SK-N-SH (cell line): ENCODE measurements at regions not wholly inside any gene's neighbourhood (a gene's known extent, or its start where the extent isn't known, plus 50 kb on each side); places are given as distances from the start of the nearest gene placed in this dataset.

Experiments used
- CTCF ChIA-PET: fragments of 300-600, 350-600 bp; formaldehyde crosslinking; extraction: SDS; loops from one replicate; lab custom pipeline; 2021; lab: Yijun Ruan, JAX
- POLR2A ChIA-PET: fragments of 350-600 bp; sonication (Branson Sonifier 250); formaldehyde crosslinking; extraction: SDS; loops from one replicate; lab custom pipeline; 2020; ENCODE audit warnings: antibody characterized with exemption, inconsistent platforms; lab: Yijun Ruan, JAX
- DNase-seq: peaks from one replicate; pipeline ENCODE4 v3.0.0; 2012
- H2AFZ ChIP-seq: fragments of 200-600 bp; sonication (generic); 2 replicates; pipeline ENCODE4 v1.8.1; 2016; ENCODE audit warnings: antibody characterized with exemption, mild to moderate bottlenecking, low read depth
- H3F3A ChIP-seq: fragments of 200-600 bp; sonication (generic); replicated peaks from 2 replicates; pipeline ENCODE3; 2016; ENCODE audit warnings: antibody characterized with exemption, mild to moderate bottlenecking; ENCODE audit not compliant: insufficient read depth
- H3K27ac ChIP-seq, 2 experiments: fragments of 200-500 bp in 1 of 2; fragments of 200-600 bp in 1 of 2; sonication (Bioruptor generic) in 1 of 2; sonication (generic), shearing (Covaris generic) in 1 of 2; 2 replicates each; pipeline versions ENCODE4 v1.5.1 to v1.6.1; 2014 to 2016; ENCODE audit warnings: low read depth in 2 of 2, inconsistent platforms in 1 of 2, low read length in 1 of 2, mild to moderate bottlenecking in 1 of 2, mixed read lengths in 1 of 2
- H3K27me3 ChIP-seq: fragments of 200-600 bp; sonication (generic), shearing (Covaris generic); 2 replicates; pipeline ENCODE4 v1.6.1; 2016; ENCODE audit warnings: mixed run types; ENCODE audit not compliant: insufficient read depth
- H3K36me3 ChIP-seq, 2 experiments: fragments of 200-500 bp in 1 of 2; fragments of 200-600 bp in 1 of 2; sonication (Bioruptor generic) in 1 of 2; sonication (generic) in 1 of 2; replicated peaks in 1 of 2; 2 replicates each; pipeline versions ENCODE3 to v1.5.1; 2014 to 2016; ENCODE audit warnings: low read length in 1 of 2, mild to moderate bottlenecking in 1 of 2; ENCODE audit not compliant: insufficient read depth in 2 of 2, control insufficient read depth in 1 of 2
- H3K4me1 ChIP-seq, 2 experiments: fragments of 200-500 bp in 1 of 2; fragments of 200-600 bp in 1 of 2; sonication (Bioruptor generic) in 1 of 2; sonication (generic), shearing (Covaris generic) in 1 of 2; 2 replicates each; pipeline versions ENCODE4 v1.5.1 to v1.6.1; 2014 to 2016; ENCODE audit warnings: low read depth in 1 of 2, low read length in 1 of 2, mixed run types in 1 of 2; ENCODE audit not compliant: insufficient read depth in 2 of 2, control insufficient read depth in 1 of 2
- H3K4me2 ChIP-seq: fragments of 200-600 bp; sonication (generic), shearing (Covaris generic); 2 replicates; pipeline ENCODE4 v1.6.1; 2017; ENCODE audit warnings: mixed run types
- H3K4me3 ChIP-seq, 2 experiments: fragments of 200-500 bp in 1 of 2; fragments of 200-600 bp in 1 of 2; sonication (Bioruptor generic) in 1 of 2; sonication (generic), shearing (Covaris generic) in 1 of 2; 2 replicates each; pipeline versions ENCODE4 v1.5.1 to v1.8.1; 2014 to 2016; ENCODE audit warnings: low read depth in 2 of 2, inconsistent platforms in 1 of 2, low read length in 1 of 2, mild to moderate bottlenecking in 1 of 2, mixed read lengths in 1 of 2, moderate library complexity in 1 of 2
- H3K79me2 ChIP-seq: fragments of 200-600 bp; sonication (generic); 2 replicates; pipeline ENCODE4 v1.8.1; 2017; ENCODE audit warnings: mild to moderate bottlenecking; ENCODE audit not compliant: insufficient read depth
- H3K9ac ChIP-seq: fragments of 200-600 bp; sonication (generic); 2 replicates; pipeline ENCODE4 v1.6.1; 2017; ENCODE audit warnings: mixed run types
- H3K9me2 ChIP-seq: fragments of 200-600 bp; sonication (generic); 2 replicates; pipeline ENCODE4 v1.6.1; 2017; ENCODE audit warnings: mixed run types
- H3K9me3 ChIP-seq: fragments of 200-600 bp; sonication (generic); 2 replicates; pipeline ENCODE4 v1.6.1; 2017; ENCODE audit warnings: mixed run types, mild to moderate bottlenecking, moderate library complexity
- H4K20me1 ChIP-seq: fragments of 200-600 bp; sonication (generic); 2 replicates; pipeline ENCODE4 v1.6.1; 2017; ENCODE audit warnings: mild to moderate bottlenecking, mixed run types; ENCODE audit not compliant: insufficient read depth
- CTCF ChIP-seq: fragments of 200-600 bp; sonication (generic); IDR thresholded peaks from 2 replicates; pipeline ENCODE4 v1.6.1; 2017; ENCODE audit warnings: antibody characterized with exemption, mild to moderate bottlenecking, moderate library complexity
- ELF1 ChIP-seq: IDR thresholded peaks from 2 replicates; pipeline ENCODE4 v1.4.0; 2012
- FOSL2 ChIP-seq: IDR thresholded peaks from 2 replicates; pipeline ENCODE4 v1.4.0; 2012; ENCODE audit warnings: low read depth, mild to moderate bottlenecking, moderate library complexity, borderline replicate concordance
- FOXM1 ChIP-seq: IDR thresholded peaks from 2 replicates; pipeline ENCODE4 v1.4.0; 2012; ENCODE audit warnings: low read depth, mild to moderate bottlenecking
- GABPA ChIP-seq: IDR thresholded peaks from 2 replicates; pipeline ENCODE4 v1.4.0; 2012; ENCODE audit warnings: low read depth, mild to moderate bottlenecking
- JUND ChIP-seq: IDR thresholded peaks from 2 replicates; pipeline ENCODE4 v1.4.0; 2012
- MEF2A ChIP-seq: IDR thresholded peaks from 2 replicates; pipeline ENCODE4 v1.4.0; 2012; ENCODE audit warnings: low read depth, borderline replicate concordance
- NFIC ChIP-seq: IDR thresholded peaks from 2 replicates; pipeline ENCODE4 v1.4.0; 2012; ENCODE audit warnings: borderline replicate concordance
- POLR2AphosphoS5 ChIP-seq: IDR thresholded peaks from 2 replicates; pipeline ENCODE4 v1.6.1; 2012; ENCODE audit warnings: low read depth, low read length
- RAD21 ChIP-seq: IDR thresholded peaks from 2 replicates; pipeline ENCODE4 v1.6.1; 2012; ENCODE audit warnings: mild to moderate bottlenecking, low read length
- REST ChIP-seq: IDR thresholded peaks from 2 replicates; pipeline ENCODE4 v1.6.1; 2012; ENCODE audit warnings: mild to moderate bottlenecking, low read depth, low read length, moderate library complexity
- RFX5 ChIP-seq: IDR thresholded peaks from 2 replicates; pipeline ENCODE4 v1.6.1; 2012; ENCODE audit warnings: mild to moderate bottlenecking, improper control_type of control experiment, low read length
- TCF12 ChIP-seq: IDR thresholded peaks from 2 replicates; pipeline ENCODE4 v1.4.0; 2012
- WGBS: methylation state at CpG from one replicate; pipeline ENCODE4 v1.1.6; 2017; ENCODE audit warnings: low lambda C conversion rate; 5-methylcytosine and 5-hydroxymethylcytosine counted together
- TF ChIP-seq, protein P1 (sequence below): IDR thresholded peaks from 2 replicates; pipeline ENCODE4 v1.4.0; 2012; ENCODE audit warnings: low read depth, borderline replicate concordance
- TF ChIP-seq, protein P2 (sequence below): IDR thresholded peaks from 2 replicates; pipeline ENCODE4 v1.4.0; 2012; ENCODE audit warnings: low read depth

DNA sequence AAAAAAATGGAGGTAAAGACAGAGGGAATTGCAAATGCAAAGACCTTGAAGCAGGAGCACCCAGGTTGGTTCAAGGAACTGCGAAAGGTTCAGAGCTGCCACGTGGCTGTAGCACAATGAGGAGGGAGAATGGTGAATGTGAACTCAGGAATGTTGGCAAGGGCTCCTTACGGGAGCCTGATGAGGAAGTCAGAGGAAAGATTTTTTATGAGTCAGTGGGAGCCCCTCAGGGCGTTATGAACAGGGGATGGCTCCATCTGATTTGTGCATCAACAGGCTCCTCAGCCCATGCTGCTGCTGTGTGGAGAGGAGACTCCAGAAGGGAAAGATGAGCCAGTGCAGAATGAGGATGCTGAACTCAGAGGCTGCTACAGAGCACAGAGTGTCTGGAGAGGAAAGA lies 194.4 kb downstream of the ARRDC4 start:
- H3K27me3 ChIP-seq = no peaks in the 10 kb centered on the region
- TF ChIP-seq, protein P1, sequence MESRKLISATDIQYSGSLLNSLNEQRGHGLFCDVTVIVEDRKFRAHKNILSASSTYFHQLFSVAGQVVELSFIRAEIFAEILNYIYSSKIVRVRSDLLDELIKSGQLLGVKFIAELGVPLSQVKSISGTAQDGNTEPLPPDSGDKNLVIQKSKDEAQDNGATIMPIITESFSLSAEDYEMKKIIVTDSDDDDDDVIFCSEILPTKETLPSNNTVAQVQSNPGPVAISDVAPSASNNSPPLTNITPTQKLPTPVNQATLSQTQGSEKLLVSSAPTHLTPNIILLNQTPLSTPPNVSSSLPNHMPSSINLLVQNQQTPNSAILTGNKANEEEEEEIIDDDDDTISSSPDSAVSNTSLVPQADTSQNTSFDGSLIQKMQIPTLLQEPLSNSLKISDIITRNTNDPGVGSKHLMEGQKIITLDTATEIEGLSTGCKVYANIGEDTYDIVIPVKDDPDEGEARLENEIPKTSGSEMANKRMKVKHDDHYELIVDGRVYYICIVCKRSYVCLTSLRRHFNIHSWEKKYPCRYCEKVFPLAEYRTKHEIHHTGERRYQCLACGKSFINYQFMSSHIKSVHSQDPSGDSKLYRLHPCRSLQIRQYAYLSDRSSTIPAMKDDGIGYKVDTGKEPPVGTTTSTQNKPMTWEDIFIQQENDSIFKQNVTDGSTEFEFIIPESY = no peak
- TF ChIP-seq, protein P2, sequence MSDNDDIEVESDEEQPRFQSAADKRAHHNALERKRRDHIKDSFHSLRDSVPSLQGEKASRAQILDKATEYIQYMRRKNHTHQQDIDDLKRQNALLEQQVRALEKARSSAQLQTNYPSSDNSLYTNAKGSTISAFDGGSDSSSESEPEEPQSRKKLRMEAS = peak; percentile 67
- peak overlapping the region; percentile 18; the same call in 1 of the 2 replicates for H3K9ac ChIP-seq
- CTCF ChIA-PET = no interaction called here
- WGBS = 5% methylated on average over 4 of the region's 4 CpGs
- H3K9me2 ChIP-seq = no peaks in the 10 kb centered on the region
- POLR2A ChIA-PET = no interaction called here
- H3K4me1 ChIP-seq = no peaks in the 10 kb centered on the region
- no peaks in the 10 kb centered on the region for H3K9me3 ChIP-seq
- H2AFZ ChIP-seq = no peak overlapping the region; the same call in 1 of the 2 replicates
- no peaks in the 10 kb centered on the region for H3K36me3 ChIP-seq
- H3K27ac ChIP-seq = peak overlapping the region in 1 of 2 experiments; percentile 85; a peak in 2 of 4 replicates
- H3K4me2 ChIP-seq = peak overlapping the region; percentile 61; the same call in 1 of the 2 replicates
- no peaks in the 10 kb centered on the region for H3K79me2 ChIP-seq
- H3F3A ChIP-seq = peaks cover 10% of the 10 kb centered on the region
- no peak overlapping the region; a peak in 1 of 4 replicates for H3K4me3 ChIP-seq
- H4K20me1 ChIP-seq = no peaks in the 10 kb centered on the region
- no peak for DNase-seq

- DNase-seq = no peak
- H3K4me3 ChIP-seq = no peak overlapping the region; a peak in 1 of 4 replicates
- peak overlapping the region; percentile 61; the same call in 1 of the 2 replicates for H3K4me2 ChIP-seq
- peak overlapping the region in 1 of 2 experiments; percentile 85; a peak in 2 of 4 replicates for H3K27ac ChIP-seq
- H3K9ac ChIP-seq = peak overlapping the region; percentile 18; the same call in 1 of the 2 replicates
- no peaks in the 10 kb centered on the region for H3K9me2 ChIP-seq
- H3K4me1 ChIP-seq = no peaks in the 10 kb centered on the region
- no peaks in the 10 kb centered on the region for H3K36me3 ChIP-seq
- H3K27me3 ChIP-seq = no peaks in the 10 kb centered on the region
- ChIA-PET CTCF (no interaction called here), POLR2A (no interaction called here)
- H2AFZ ChIP-seq = no peak overlapping the region; the same call in 1 of the 2 replicates
- H3K9me3 ChIP-seq = no peaks in the 10 kb centered on the region
- H3F3A ChIP-seq = peaks cover 10% of the 10 kb centered on the region
- H3K79me2 ChIP-seq = no peaks in the 10 kb centered on the region
- 13% methylated on average over 1 of the region's 1 CpG for WGBS
- H4K20me1 ChIP-seq = no peaks in the 10 kb centered on the region
- TF ChIP-seq FOSL2 = 0 out of 2 replicates have a peak, but pooled peaks have one; percentile 2
- TF ChIP-seq, protein P2 = no peak
- TF ChIP-seq, all 33 proteins: peak for 1
Measured at GRCh38 chr15:98155356-98155755, 194.9 kb downstream of the ARRDC4 start.

DNA sequence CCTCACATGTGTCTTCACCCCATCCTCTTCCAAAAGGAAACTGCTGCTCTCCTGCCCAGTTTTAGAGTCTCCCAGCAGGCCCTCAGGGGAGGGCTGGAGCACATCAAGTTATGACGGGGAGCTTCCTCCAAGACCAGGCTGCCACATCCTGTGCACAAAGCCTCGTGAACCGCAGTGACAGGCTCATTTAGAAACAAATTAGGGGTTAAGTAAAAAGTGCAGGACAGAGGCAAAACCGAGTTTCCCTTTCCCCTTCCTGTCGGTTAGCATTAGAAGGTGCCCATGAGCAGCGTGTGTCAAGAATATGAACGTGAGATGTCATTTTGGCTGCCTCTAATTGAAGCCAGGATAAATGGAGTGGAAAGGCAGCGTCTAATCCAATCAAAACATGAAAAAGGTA lies 199.7 kb downstream of the ARRDC4 start:
- Histone ChIP-seq H2AFZ (no peak overlapping the region), H3K79me2 (no peaks in the 10 kb centered on the region), H3K4me2 (no peak overlapping the region), H3K9ac (no peak overlapping the region), H3K4me3 (no peak overlapping the region), H3F3A (peaks cover 3% of the 10 kb centered on the region), H3K4me1 (no peaks in the 10 kb centered on the region), H3K27ac (no peak overlapping the region), H3K9me2 (no peaks in the 10 kb centered on the region), H3K9me3 (no peaks in the 10 kb centered on the region), H4K20me1 (no peaks in the 10 kb centered on the region), H3K36me3 (no peaks in the 10 kb centered on the region), H3K27me3 (no peaks in the 10 kb centered on the region)
- no peak for DNase-seq
- WGBS = 7% methylated on average over 8 of the region's 8 CpGs
- CTCF ChIA-PET = no interaction called here
- POLR2A ChIA-PET = no interaction called here
- TF ChIP-seq TCF12 (no peak), FOXM1 (no peak), REST (no peak), NFIC (no peak), FOSL2 (no peak), CTCF (no peak), GABPA (no peak), ELF1 (no peak), RFX5 (no peak), MEF2A (no peak), JUND (no peak), RAD21 (no peak), POLR2AphosphoS5 (no peak)
